Renal cortical epithelial cell (primary cell): ENCODE measurements at regions not wholly inside any gene's neighbourhood (a gene's known extent, or its start where the extent isn't known, plus 50 kb on each side); places are given as distances from the start of the nearest gene placed in this dataset.

Source experiments
- DNase-seq: peaks from one replicate; pipeline ENCODE4 v3.0.0-alpha.2; 2011; ENCODE audit warnings: low read depth

DNA sequence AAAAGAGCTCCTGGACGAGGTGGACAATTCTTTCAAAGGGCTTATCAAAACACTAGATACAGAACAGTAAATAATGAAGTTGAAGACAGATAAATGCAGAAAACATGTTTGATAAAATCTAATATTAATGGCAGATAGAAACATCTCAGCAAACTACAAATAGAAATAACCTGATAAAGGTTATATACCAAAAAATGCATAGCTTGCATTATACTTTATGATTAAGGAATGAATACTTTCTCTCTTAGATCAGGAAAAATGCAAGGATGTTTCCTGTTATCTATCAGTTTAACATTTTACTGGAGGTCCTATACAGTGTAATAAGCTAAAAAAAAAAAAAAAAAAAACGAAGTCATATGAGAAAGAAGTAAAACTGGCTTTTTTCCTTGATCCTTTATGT, 304.5 kb upstream of the CXorf51A start:
- DNase-seq = no peak

GRCh38 chrX:147079974-147080373, 265.4 kb upstream of the CXorf51A start:
- no peak for DNase-seq

DNA sequence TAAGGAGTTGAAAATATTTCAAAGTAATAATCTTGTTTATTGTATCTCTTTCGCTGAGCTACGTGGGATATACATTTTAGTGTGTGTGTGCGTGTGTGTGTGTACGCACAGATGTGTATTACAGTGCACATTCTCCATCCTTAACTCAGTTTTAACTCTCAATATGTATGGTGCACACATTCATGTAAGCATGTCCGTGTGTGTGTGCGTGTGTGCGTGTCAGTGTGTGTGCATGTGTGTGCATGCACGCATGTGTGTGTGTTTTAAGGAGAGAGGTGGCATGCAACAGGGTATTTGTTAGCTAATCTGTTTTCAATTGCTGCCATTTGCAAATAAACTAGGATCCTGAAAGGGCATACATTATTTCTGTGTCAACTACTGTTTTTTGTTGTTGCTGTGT, 264.9 kb upstream of the CXorf51A start:
- no peak for DNase-seq

GRCh38 chrX:147077472-147077871, 262.9 kb upstream of the CXorf51A start:
- DNase-seq = no peak

DNA sequence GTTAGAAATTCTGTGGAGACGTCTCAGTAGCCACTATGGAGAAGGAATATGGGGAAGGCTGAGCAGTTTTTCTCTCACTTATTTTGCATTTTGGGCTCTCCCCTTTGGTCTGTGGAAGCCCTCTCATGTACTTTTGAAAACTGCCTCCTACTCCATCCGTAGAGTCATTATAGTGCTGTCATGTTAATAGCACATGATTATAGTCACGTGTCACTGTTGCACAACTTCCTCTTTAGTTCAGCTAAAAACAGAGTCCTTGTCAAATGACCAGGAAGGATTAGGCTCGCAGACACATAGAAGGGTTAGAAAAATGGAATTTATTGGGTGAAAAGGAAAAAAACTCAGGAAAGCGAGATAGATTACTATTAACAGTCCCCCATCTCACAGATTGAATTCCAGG, 258.2 kb upstream of the CXorf51A start:
- no peak for DNase-seq

DNA sequence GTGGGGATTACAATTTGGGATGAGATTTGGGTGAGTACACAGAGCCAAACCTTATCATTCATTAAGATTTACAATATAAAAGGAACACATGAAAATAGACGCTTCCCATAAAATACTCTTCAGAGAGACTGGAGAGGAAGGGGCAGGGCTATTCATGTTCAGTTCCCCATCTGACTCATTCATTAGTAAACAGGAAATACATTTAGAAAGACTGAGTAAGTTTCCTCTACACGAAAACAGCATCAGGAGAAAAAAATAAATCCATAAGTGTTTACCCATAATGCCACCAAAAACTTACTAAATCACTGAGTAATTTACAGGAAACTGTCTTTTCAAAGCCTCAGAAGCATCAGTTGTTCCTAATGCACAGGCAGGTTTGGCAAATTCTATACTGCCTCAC, 255.4 kb upstream of the CXorf51A start:
- peak; percentile 11 for DNase-seq
